ENCODE measurements at regions not wholly inside any gene's neighbourhood (a gene's known extent, or its start where the extent isn't known, plus 50 kb on each side); places are given as distances from the start of the nearest gene placed in this dataset.

GRCh38 chr9:592225-592624 lies 249.3 kb upstream of the DMRT1 start:
- DNase-seq (no peak), ATAC-seq (no peak)
- Histone ChIP-seq H3K9me3 (no peaks in the 10 kb centered on the region), H3K27ac (no peak overlapping the region), H3K36me3 (ENCODE audit: insufficient read depth in 1 of 2, low read depth in 1 of 2) (no peaks in the 10 kb centered on the region), H3K4me1 (peaks cover 15% of the 10 kb centered on the region), H3K4me3 (no peak overlapping the region), H3K27me3 (ENCODE audit: insufficient read depth in 3 of 3, low read length in 2 of 3) (no peaks in the 10 kb centered on the region)
- intact Hi-C loops (cut with DNase I), result no loop called here
- WGBS, 3 donors, result 88 to 96% (median 93%) methylated on average over 9 of the region's 9 CpGs
- no peak for TF ChIP-seq CTCF (IDR thresholded peaks at IDR 0.05)

- DNase-seq, result no peak
- no peaks in the 10 kb centered on the region for H3K36me3 ChIP-seq (ENCODE audit: insufficient read depth in 1 of 2, low read depth in 1 of 2)
- H3K27me3 ChIP-seq (ENCODE audit: insufficient read depth in 3 of 3, low read length in 2 of 3), result no peaks in the 10 kb centered on the region
- 86 to 91% (median 87%) methylated on average over 3 of the region's 3 CpGs for WGBS, 3 donors
- peaks cover 15% of the 10 kb centered on the region for H3K4me1 ChIP-seq
- no peak for TF ChIP-seq CTCF (IDR thresholded peaks at IDR 0.05)
- no peak overlapping the region for H3K27ac ChIP-seq
- intact Hi-C loops (cut with DNase I), result no loop called here
- H3K4me3 ChIP-seq, result no peak overlapping the region
- ATAC-seq, result no peak
- H3K9me3 ChIP-seq, result no peaks in the 10 kb centered on the region
Measured at GRCh38 chr9:592733-593132, 248.8 kb upstream of the DMRT1 start.

GRCh38 chr9:593809-594208 lies 247.7 kb upstream of the DMRT1 start:
- Histone ChIP-seq H3K36me3 (ENCODE audit: insufficient read depth in 1 of 2, low read depth in 1 of 2) (no peaks in the 10 kb centered on the region), H3K9me3 (no peaks in the 10 kb centered on the region), H3K4me3 (no peak overlapping the region), H3K4me1 (peaks cover 15% of the 10 kb centered on the region), H3K27me3 (ENCODE audit: insufficient read depth in 3 of 3, low read length in 2 of 3) (no peaks in the 10 kb centered on the region), H3K27ac (no peak overlapping the region)
- no peak for TF ChIP-seq CTCF (IDR thresholded peaks at IDR 0.05)
- intact Hi-C loops (cut with DNase I), result no loop called here
- DNase-seq (no peak), ATAC-seq (no peak)
- WGBS, 3 donors, result 86 to 94% (median 89%) methylated on average over 2 of the region's 2 CpGs

- DNase-seq (no peak), ATAC-seq (no peak)
- no peaks in the 10 kb centered on the region for H3K27me3 ChIP-seq (ENCODE audit: insufficient read depth in 3 of 3, low read length in 2 of 3)
- no peak overlapping the region for H3K27ac ChIP-seq
- peaks cover under 1% of the 10 kb centered on the region for H3K4me1 ChIP-seq
- no peak for TF ChIP-seq CTCF (IDR thresholded peaks at IDR 0.05)
- WGBS, 3 donors, result 94 to 98% (median 96%) methylated on average over 2 of the region's 2 CpGs
- H3K4me3 ChIP-seq, result no peak overlapping the region
- intact Hi-C loops (cut with DNase I), result no loop called here
- H3K36me3 ChIP-seq (ENCODE audit: insufficient read depth in 1 of 2, low read depth in 1 of 2), result no peaks in the 10 kb centered on the region
- no peaks in the 10 kb centered on the region for H3K9me3 ChIP-seq
Measured at GRCh38 chr9:596703-597102, 244.8 kb upstream of the DMRT1 start.

- WGBS, 3 donors, result 89 to 94% (median 94%) methylated on average over 3 of the region's 3 CpGs
- Histone ChIP-seq H3K9me3 (no peaks in the 10 kb centered on the region), H3K27ac (no peak overlapping the region), H3K4me3 (no peak overlapping the region), H3K4me1 (no peaks in the 10 kb centered on the region), H3K36me3 (ENCODE audit: insufficient read depth in 1 of 2, low read depth in 1 of 2) (no peaks in the 10 kb centered on the region), H3K27me3 (ENCODE audit: insufficient read depth in 3 of 3, low read length in 2 of 3) (no peaks in the 10 kb centered on the region)
- no peak for TF ChIP-seq CTCF (IDR thresholded peaks at IDR 0.05)
- ATAC-seq (no peak), DNase-seq (no peak)
- intact Hi-C loops (cut with DNase I), result no loop called here
Measured at GRCh38 chr9:600006-600405, 241.5 kb upstream of the DMRT1 start.

Measured in psoas muscle (tissue), 7 donors.